ENCODE measurements at regions not wholly inside any gene's neighbourhood (a gene's known extent, or its start where the extent isn't known, plus 50 kb on each side); places are given as distances from the start of the nearest gene placed in this dataset.

GRCh38 chr6:53214172-53214571 lies 65.5 kb upstream of the GCM1 start:
- TF ChIP-seq POLR2AphosphoS5 (IDR thresholded peaks at IDR 0.05; ENCODE audit: low read depth, low read length) (no peak), TAF1 (IDR thresholded peaks at IDR 0.05; ENCODE audit: borderline replicate concordance, low read depth, low read length) (no peak), POLR2A (IDR thresholded peaks at IDR 0.05; ENCODE audit: low read depth, low read length) (no peak)
